ENCODE measurements at regions not wholly inside any gene's neighbourhood (a gene's known extent, or its start where the extent isn't known, plus 50 kb on each side); places are given as distances from the start of the nearest gene placed in this dataset.
"Not testable (repeated sequence)": the region's sequence is repeated elsewhere in the genome, so short reads cannot be mapped to it uniquely, and the experiment has no call there.

DNA sequence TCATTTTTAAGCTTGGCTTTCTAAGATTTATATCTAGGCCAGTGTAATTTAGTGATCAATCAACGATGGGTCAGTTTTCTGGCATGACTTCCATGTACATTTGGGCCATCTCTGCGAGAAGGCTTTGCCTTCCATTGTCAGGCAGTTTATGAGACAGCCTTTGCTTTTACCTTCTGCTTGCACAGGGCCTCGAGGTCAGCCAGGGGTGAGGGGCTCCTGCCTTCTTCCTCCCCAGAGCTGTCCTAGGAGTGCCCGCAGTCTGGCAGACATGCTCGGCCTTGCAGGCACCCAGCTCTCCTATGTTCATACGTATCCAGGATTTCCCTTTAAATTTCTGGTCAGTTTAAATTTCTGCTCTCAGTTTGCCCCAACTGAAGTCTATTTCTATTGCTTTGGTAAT is 367.2 kb downstream of the SMOC2 start:
- CTCF ChIA-PET, result no interaction called here
- H3K27me3 Mint-ChIP-seq, result peaks cover 3% of the 10 kb centered on the region
- H3K4me1 Mint-ChIP-seq, result no peaks in the 10 kb centered on the region
- H3K4me3 Mint-ChIP-seq, result no peak overlapping the region
- no peak overlapping the region for H3K27ac Mint-ChIP-seq
- no peak for DNase-seq
- H3K9me3 Mint-ChIP-seq, result no peaks in the 10 kb centered on the region
- H3K36me3 Mint-ChIP-seq (ENCODE audit: low read depth), result no peaks in the 10 kb centered on the region
- POLR2A ChIA-PET, result no interaction called here

DNA sequence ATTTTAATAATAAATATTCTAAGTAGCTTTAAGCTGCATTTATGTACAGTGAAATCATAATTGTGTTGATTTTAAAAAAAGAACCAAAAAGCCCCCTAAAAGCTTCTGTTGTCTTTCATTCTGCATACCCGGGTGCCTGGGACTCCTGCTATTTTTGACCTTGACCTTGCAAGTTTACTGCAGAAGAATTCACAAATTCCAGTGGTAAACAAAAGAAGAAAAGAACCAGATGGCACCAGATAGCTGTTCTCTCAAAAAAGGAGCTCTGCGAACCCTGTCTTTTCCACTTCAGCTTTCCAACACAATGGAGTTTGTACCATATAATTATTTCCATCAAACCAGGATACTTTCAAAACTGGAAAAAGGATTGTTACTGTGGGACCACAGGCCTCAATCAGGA is 363.3 kb downstream of the SMOC2 start:
- ChIA-PET POLR2A (no interaction called here), CTCF (no interaction called here)
- no peak overlapping the region for H3K4me3 Mint-ChIP-seq
- DNase-seq, result no peak
- H3K36me3 Mint-ChIP-seq (ENCODE audit: low read depth), result no peaks in the 10 kb centered on the region
- H3K4me1 Mint-ChIP-seq, result no peaks in the 10 kb centered on the region
- H3K27me3 Mint-ChIP-seq, result peaks cover 5% of the 10 kb centered on the region
- no peak overlapping the region for H3K27ac Mint-ChIP-seq
- no peaks in the 10 kb centered on the region for H3K9me3 Mint-ChIP-seq

DNA sequence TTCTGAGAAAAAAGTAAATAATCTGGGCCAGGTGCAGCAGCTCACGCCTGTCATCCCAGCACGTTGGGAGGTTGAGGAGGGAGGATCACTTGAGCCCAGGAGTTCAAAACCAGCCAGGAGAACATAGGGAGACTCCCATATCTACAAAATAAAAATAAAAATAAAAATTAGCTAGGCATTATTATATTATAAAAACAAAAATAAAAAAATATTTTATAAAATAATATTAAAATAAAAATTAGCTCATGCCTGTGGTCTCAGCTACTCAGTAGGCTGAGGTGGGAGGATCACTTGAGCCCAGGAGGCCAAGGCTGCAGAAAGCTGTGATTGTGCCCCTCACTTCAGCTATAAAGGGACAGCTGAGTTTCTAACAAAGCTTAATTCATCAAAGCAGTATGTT is 362.9 kb downstream of the SMOC2 start:
- Mint-ChIP-seq H3K4me3 (no peak overlapping the region), H3K27ac (no peak overlapping the region), H3K4me1 (no peaks in the 10 kb centered on the region), H3K36me3 (ENCODE audit: low read depth) (no peaks in the 10 kb centered on the region), H3K27me3 (peaks cover 5% of the 10 kb centered on the region), H3K9me3 (no peaks in the 10 kb centered on the region)
- ChIA-PET POLR2A (no interaction called here), CTCF (no interaction called here)
- DNase-seq, result no peak

DNA sequence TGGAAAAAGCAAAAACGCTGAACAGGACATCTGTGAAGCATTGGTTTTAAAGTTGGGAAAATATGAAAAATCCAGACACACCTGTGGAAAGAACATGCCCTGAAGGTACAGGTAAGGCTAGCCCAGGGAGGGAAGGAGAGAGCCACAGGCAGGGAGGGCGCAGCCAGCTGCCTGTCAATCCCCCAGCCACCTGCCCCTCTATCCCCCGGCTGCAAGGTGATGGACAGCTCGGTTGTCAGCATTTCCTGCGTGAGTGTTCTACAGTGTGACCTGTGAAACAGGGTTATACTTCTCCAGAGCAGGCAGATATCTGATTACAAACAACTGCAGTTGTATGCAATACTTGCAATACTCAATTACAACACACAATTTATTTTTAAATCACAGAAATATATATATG is 358.1 kb downstream of the SMOC2 start:
- no peaks in the 10 kb centered on the region for H3K4me1 Mint-ChIP-seq
- H3K4me3 Mint-ChIP-seq, result no peak overlapping the region
- no peak overlapping the region for H3K27ac Mint-ChIP-seq
- DNase-seq, result no peak
- H3K27me3 Mint-ChIP-seq, result peaks cover 2% of the 10 kb centered on the region
- POLR2A ChIA-PET, result no interaction called here
- H3K36me3 Mint-ChIP-seq (ENCODE audit: low read depth), result no peaks in the 10 kb centered on the region
- CTCF ChIA-PET, result no interaction called here
- no peaks in the 10 kb centered on the region for H3K9me3 Mint-ChIP-seq

DNA sequence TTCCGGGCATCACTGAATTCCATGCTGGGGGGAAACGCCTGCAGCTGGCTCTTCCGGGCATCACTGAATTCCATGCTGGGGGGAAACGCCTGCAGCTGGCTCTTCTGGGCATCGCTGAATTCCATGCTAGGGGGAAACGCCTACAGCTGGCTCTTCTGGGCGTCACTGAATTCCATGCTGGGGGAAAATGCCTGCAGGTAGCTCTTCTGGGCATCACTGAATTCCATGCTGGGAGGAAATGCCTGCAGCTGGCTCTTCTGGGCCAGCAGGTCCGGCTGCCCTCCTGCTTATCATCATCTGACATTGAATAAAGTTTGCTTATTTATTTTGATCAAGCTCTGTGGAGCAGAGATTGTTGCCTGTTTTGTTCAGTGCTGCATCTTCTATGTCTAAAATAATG is 355.1 kb downstream of the SMOC2 start:
- Mint-ChIP-seq H3K9me3 (no peaks in the 10 kb centered on the region), H3K27ac (no peak overlapping the region), H3K36me3 (ENCODE audit: low read depth) (no peaks in the 10 kb centered on the region), H3K4me1 (no peaks in the 10 kb centered on the region), H3K4me3 (no peak overlapping the region), H3K27me3 (peaks cover 2% of the 10 kb centered on the region)
- ChIA-PET POLR2A (no interaction called here), CTCF (interaction anchor here (0.7 kb wide), 1 partner anchor 10 kb away, joined by 3 read pairs; no protein-coding TSS in a partner anchor)
- DNase-seq, result no peak

DNA sequence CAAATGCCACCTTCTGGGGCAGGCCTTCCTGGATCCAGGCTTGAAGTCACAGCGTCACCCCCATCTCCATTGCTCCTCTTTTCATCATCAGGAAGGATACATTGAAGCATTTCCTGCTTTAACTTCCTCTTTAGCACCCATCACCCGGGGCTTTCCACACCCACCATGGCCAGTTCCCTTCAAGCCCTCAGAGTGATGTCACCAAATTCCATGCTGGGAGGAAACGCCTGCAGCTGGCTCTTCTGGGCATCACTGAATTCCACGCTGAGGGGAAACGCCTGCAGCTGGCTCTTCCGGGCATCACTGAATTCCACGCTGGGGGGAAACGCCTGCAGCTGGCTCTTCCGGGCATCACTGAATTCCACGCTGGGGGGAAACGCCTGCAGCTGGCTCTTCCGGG is 354.6 kb downstream of the SMOC2 start:
- POLR2A ChIA-PET; H3K4me3 Mint-ChIP-seq; H3K27me3 Mint-ChIP-seq; H3K27ac Mint-ChIP-seq; DNase-seq; CTCF ChIA-PET; H3K9me3 Mint-ChIP-seq; H3K36me3 Mint-ChIP-seq (ENCODE audit: low read depth); H3K4me1 Mint-ChIP-seq: not testable (repeated sequence)

DNA sequence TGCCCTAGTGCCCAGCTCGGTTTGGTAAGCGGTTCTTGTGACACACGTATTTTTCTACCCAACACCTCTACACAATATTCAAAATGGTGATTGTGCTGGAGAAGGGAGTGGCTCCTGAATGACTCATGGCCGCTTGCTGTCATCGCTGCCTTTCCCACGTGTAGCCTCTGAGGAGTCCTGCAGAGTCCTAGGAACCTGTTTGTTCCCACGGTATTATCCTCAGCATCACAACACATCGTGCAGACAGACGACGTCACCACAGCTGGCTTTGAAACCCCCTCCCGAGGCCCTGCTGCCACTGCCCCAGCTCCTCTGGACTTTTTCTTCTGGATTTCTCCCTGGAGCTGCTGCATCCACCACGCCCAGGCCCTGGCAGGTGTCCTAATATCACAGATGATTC is 353.5 kb downstream of the SMOC2 start:
- CTCF ChIA-PET, result no interaction called here
- POLR2A ChIA-PET, result no interaction called here
- H3K27ac Mint-ChIP-seq, result no peak overlapping the region
- no peak overlapping the region for H3K4me3 Mint-ChIP-seq
- H3K4me1 Mint-ChIP-seq, result no peaks in the 10 kb centered on the region
- H3K27me3 Mint-ChIP-seq, result no peaks in the 10 kb centered on the region
- H3K9me3 Mint-ChIP-seq, result no peaks in the 10 kb centered on the region
- no peak for DNase-seq
- H3K36me3 Mint-ChIP-seq (ENCODE audit: low read depth), result no peaks in the 10 kb centered on the region

DNA sequence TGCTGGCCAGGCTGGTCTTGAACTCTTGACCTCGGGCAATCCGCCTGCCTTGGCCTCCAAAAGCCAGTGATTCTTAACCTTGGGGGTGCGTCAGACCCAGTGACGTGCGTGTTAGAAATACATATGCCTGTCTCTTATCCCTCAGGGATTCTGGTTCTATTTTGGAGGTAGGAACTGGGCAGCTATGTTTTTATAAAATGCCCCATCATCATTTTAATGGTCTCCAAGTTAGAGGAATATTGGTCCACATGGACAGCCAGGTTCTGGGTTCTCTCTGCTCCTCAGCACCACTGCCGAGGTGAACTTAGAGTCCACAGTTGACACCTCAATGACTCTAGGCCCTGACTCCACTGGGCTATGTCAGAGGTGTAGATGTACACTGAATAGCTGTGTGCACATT is 352.7 kb downstream of the SMOC2 start:
- no peak for DNase-seq
- no peak overlapping the region for H3K27ac Mint-ChIP-seq
- CTCF ChIA-PET, result no interaction called here

DNA sequence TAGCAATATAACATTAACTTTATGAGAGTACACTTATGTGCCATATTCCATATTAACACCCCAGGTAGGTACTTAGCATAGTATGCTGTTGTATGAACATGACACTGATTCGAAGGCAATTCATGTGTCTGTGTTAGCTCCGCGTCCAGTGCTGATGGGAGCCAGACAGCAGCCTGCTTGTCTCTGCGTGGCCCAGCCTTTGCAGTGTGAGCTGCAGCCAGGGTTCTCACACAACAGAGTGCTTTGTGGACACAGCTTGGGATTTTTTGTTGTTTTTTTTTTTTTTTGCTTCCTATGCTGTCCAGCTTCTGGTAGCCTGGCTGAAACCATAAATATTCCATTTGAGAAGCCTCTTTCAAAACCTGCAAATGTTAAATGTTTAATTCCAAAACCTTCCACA is 350.9 kb downstream of the SMOC2 start:
- no peak overlapping the region for H3K27ac Mint-ChIP-seq
- ChIA-PET POLR2A (no interaction called here), CTCF (no interaction called here)
- H3K4me3 Mint-ChIP-seq, result no peak overlapping the region
- H3K4me1 Mint-ChIP-seq, result no peaks in the 10 kb centered on the region
- H3K36me3 Mint-ChIP-seq (ENCODE audit: low read depth), result no peaks in the 10 kb centered on the region
- DNase-seq, result no peak
- no peaks in the 10 kb centered on the region for H3K9me3 Mint-ChIP-seq
- H3K27me3 Mint-ChIP-seq, result no peaks in the 10 kb centered on the region

More for the DNA sequence above, 352.7 kb downstream of the SMOC2 start:
- Mint-ChIP-seq H3K27me3 (no peaks in the 10 kb centered on the region), H3K36me3 (ENCODE audit: low read depth) (no peaks in the 10 kb centered on the region), H3K9me3 (no peaks in the 10 kb centered on the region), H3K4me3 (no peak overlapping the region), H3K4me1 (no peaks in the 10 kb centered on the region)
- POLR2A ChIA-PET, result no interaction called here

DNA sequence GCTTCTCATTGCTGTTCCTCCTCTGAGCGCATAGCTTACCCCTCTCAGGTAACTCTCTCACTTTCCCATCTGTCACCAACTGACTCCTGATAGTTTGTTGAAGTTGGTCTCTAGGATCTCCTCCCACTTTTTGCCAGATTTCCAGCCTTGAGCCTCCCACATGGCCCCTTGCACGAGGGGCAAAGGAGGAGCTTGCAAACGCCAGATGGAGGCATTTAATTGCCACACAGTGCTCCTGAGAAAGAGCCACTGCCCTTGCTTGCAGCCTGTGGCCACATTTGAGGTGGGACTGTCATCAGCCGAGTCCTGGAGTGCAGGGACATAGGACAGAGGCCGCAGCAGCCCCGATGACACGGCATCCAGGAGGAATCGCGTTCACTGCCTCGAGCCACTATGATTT is 348.7 kb downstream of the SMOC2 start:
- H3K27ac Mint-ChIP-seq, result no peak overlapping the region
- H3K4me3 Mint-ChIP-seq, result no peak overlapping the region
- no peak for DNase-seq
- H3K27me3 Mint-ChIP-seq, result no peaks in the 10 kb centered on the region
- no peaks in the 10 kb centered on the region for H3K36me3 Mint-ChIP-seq (ENCODE audit: low read depth)
- ChIA-PET CTCF (no interaction called here), POLR2A (no interaction called here)
- H3K9me3 Mint-ChIP-seq, result no peaks in the 10 kb centered on the region
- H3K4me1 Mint-ChIP-seq, result no peaks in the 10 kb centered on the region

DNA sequence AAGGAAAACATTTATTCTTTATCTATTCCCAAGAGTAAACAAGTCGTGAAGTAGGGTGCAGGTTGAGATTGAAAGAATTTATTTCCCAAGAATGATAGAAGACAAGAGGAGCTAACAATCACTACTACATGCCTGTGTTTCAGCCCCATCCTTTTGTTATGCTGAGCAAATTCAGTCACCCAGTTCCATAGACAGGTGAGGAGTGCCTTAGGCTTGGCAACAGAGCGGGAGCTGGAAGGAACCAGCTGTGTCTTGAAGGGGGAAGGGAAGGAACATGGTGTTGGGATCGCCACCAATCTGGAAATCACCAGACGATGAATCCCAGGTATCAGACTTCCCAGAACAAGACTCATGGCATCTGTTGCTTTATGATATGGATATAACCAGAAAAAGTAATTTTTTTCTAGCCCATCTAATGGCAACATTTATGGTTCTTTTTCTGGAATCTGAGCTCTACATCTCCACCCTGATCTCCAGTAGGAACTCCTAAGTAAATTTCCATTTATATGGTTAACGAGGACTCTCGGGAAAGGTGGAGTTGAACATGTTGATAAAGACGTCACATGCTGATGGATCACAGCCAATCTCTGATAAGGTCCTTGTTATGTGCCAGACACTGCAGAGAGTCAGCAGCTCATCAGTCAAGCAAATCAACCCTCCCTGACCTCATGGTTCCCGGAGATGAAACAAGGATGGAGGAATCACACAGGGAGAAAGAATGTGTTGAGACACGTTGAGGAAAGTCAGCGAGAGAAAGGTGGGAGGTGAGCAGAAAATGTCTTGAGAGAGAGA is 344.9 kb downstream of the SMOC2 start:
- POLR2A ChIA-PET, result no interaction called here
- Mint-ChIP-seq H3K27me3 (no peaks in the 10 kb centered on the region), H3K4me1 (no peaks in the 10 kb centered on the region), H3K27ac (no peak overlapping the region), H3K4me3 (no peak overlapping the region), H3K9me3 (no peaks in the 10 kb centered on the region), H3K36me3 (ENCODE audit: low read depth) (no peaks in the 10 kb centered on the region)
- DNase-seq, result no peak
- CTCF ChIA-PET, result no interaction called here

DNA sequence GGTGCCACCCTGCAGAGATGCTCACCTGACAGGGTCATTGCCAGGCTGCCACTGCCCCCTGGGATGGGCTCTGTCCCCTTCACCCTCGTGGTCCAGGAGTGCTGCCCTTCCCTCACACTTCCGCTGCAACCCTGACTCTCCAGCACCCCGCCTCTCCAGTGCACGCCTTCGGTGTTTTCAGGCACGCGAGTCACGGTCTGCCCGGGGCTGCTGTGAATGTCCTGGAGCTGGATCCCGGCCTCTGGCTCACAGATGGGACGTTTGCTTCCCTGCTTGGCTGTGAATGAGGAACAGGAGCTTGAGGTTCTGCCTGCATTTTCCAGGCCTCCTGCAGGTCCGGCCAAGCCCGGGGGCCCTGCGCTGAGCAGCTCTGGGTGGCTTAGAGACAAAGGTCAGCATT is 343.4 kb downstream of the SMOC2 start:
- Mint-ChIP-seq H3K27ac (no peak overlapping the region), H3K4me1 (no peaks in the 10 kb centered on the region), H3K36me3 (ENCODE audit: low read depth) (no peaks in the 10 kb centered on the region), H3K9me3 (no peaks in the 10 kb centered on the region), H3K4me3 (no peak overlapping the region), H3K27me3 (no peaks in the 10 kb centered on the region)
- no peak for DNase-seq
- ChIA-PET CTCF (no interaction called here), POLR2A (no interaction called here)

DNA sequence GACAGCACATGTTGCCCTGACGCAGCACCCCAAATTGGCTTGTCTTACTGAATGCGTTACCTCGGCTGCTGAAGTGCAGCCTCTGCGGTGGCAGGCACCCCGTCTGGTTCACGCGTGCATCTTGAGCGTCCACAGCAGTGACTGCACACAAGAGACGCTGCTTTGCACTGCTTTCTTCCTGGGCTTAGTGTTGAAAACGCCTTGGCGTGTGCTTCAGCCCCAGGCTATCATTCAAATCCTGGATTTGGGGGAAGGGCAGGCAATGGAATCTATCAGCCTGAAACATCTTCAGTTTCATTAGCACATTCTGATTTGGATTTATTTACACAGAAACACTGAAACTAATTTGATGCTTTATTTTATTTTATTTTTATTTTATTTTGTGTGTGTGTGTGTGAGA is 342.7 kb downstream of the SMOC2 start:
- POLR2A ChIA-PET, result no interaction called here

DNA sequence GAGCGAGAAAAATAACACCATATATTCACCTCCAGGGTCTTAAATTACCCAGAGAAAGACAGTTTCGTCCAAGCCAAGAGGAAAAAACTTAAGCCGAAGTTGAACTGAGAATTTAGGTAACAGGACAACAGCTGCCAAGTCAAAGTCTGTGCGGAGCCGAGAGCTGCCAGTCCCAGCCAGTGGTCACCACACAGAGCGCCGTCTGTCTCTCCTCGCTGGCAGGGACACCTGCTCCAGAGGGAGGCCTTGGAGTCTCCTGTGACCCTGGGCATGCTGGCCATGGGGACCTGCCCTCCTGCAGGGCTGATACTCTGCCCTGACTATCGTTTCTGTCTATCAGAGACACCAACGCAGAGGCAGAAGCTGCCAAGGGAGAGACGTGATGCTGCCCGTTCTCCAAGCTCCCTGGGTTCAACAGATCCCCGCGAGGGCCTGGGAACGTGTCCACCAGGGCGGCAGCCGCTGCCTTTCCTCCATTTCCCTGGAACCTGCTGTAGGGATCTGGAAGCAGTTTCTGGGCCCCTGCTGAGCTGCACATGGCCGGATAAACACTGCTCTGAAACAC is 341.3 kb downstream of the SMOC2 start:
- ChIA-PET CTCF (no interaction called here), POLR2A (no interaction called here)
- no peak overlapping the region for H3K4me3 Mint-ChIP-seq
- DNase-seq, result no peak
- no peaks in the 10 kb centered on the region for H3K4me1 Mint-ChIP-seq
- no peaks in the 10 kb centered on the region for H3K36me3 Mint-ChIP-seq (ENCODE audit: low read depth)
- no peaks in the 10 kb centered on the region for H3K9me3 Mint-ChIP-seq
- no peak overlapping the region for H3K27ac Mint-ChIP-seq
- no peaks in the 10 kb centered on the region for H3K27me3 Mint-ChIP-seq

More for the DNA sequence above, 342.7 kb downstream of the SMOC2 start:
- CTCF ChIA-PET, result no interaction called here
- DNase-seq, result no peak
- Mint-ChIP-seq H3K4me3 (no peak overlapping the region), H3K27ac (no peak overlapping the region), H3K27me3 (no peaks in the 10 kb centered on the region), H3K36me3 (ENCODE audit: low read depth) (no peaks in the 10 kb centered on the region), H3K9me3 (no peaks in the 10 kb centered on the region), H3K4me1 (no peaks in the 10 kb centered on the region)

Data from activated CD4-positive, alpha-beta T cell treated with anti-CD3 and anti-CD28 coated beads, Interleukin-2, amount 10 ng/mL, durations not matched to agents 7 days and 5 days (primary cell).